ENCODE measurements at regions not wholly inside any gene's neighbourhood (a gene's known extent, or its start where the extent isn't known, plus 50 kb on each side); places are given as distances from the start of the nearest gene placed in this dataset.

- Histone ChIP-seq H2BK20ac (ENCODE audit: low read depth, low read length, poor library complexity, severe bottlenecking) (no peak overlapping the region), H3K4me1 (ENCODE audit: insufficient read depth, low read length) (peaks cover 27% of the 10 kb centered on the region), H4K8ac (replicated peaks; ENCODE audit: insufficient read length, low read depth, low read length) (no peak overlapping the region), H3K27ac (ENCODE audit: insufficient read length, low read depth, low read length) (peak overlapping the region; percentile 91), H3K56ac (ENCODE audit: insufficient read length, low read depth, low read length) (no peak overlapping the region), H4K20me1 (ENCODE audit: control insufficient read depth, insufficient read depth, insufficient read length) (no peaks in the 10 kb centered on the region), H3K79me1 (ENCODE audit: insufficient read depth, low read depth, low read length, poor library complexity, severe bottlenecking) (no peaks in the 10 kb centered on the region), H3K23ac (ENCODE audit: insufficient read length, low read depth, low read length) (no peak overlapping the region), H4K91ac (ENCODE audit: insufficient read length, low read depth, low read length) (no peak overlapping the region), H4K5ac (ENCODE audit: insufficient read length, low read depth, low read length) (no peak overlapping the region), H2AK5ac (ENCODE audit: insufficient read length, low read length) (no peak overlapping the region), H3K4me2 (ENCODE audit: insufficient read depth, insufficient read length, low read length) (peak overlapping the region; percentile 43), H3K79me2 (ENCODE audit: insufficient read depth, low read length) (no peaks in the 10 kb centered on the region), H3T11ph (ENCODE audit: low read length) (no peak overlapping the region), H3K9me3 (ENCODE audit: control insufficient read depth, low read depth, low read length) (no peaks in the 10 kb centered on the region), H3K14ac (ENCODE audit: insufficient read depth, low read length) (peak overlapping the region; percentile 68; the same call in 1 of the 2 replicates), H3K27me3 (ENCODE audit: insufficient read depth, low read length) (no peaks in the 10 kb centered on the region), H2BK5ac (ENCODE audit: insufficient read length, low read length) (no peak overlapping the region), H3K23me2 (ENCODE audit: insufficient read length, low read depth, low read length, poor library complexity, severe bottlenecking) (no peaks in the 10 kb centered on the region), H3K4ac (ENCODE audit: low read depth, low read length) (no peak overlapping the region), H2BK15ac (ENCODE audit: low read depth, low read length) (no peak overlapping the region), H3K18ac (ENCODE audit: insufficient read length, low read depth, low read length) (no peak overlapping the region), H2BK12ac (ENCODE audit: insufficient read length, low read depth, low read length) (no peak overlapping the region), H2BK120ac (ENCODE audit: low read depth, low read length, poor library complexity, severe bottlenecking) (no peak overlapping the region), H2AFZ (ENCODE audit: low read length) (no peak overlapping the region), H3K9ac (ENCODE audit: extremely low read depth, insufficient read length, low read length) (no peak overlapping the region)
- no CpG with 5 or more reads among the region's 3 CpGs for WGBS (ENCODE audit: extremely low coverage, insufficient read length, low lambda C conversion rate)
- Mint-ChIP-seq H3K36me3 (ENCODE audit: insufficient read depth in 1 of 3, low read depth in 3 of 3) (no peaks in the 10 kb centered on the region; a peak in 2 of 7 replicates), H3K27ac (peak overlapping the region; percentile 81 to 100 (median 89)), H3K4me3 (peak overlapping the region; percentile 8 to 10; a peak in 4 of 5 replicates), H3K9me3 (no peaks in the 10 kb centered on the region; a peak in 1 of 5 replicates), H3K4me1 (peaks cover 77 to 83% of the 10 kb centered on the region in 2 experiments), H3K27me3 (ENCODE audit: low read depth) (no peaks in the 10 kb centered on the region; the same call in 1 of the 2 replicates)
- no peak for TF ChIP-seq CTCF (conservative IDR thresholded peaks at IDR 0.05)
- DNase-seq: no peak
These were observed 75.0 kb upstream of the DHX15 start for GRCh38 chr4:24659241-24659961.

Measured in H9 (cell line).